Erythroblast (primary cell): ENCODE measurements at regions not wholly inside any gene's neighbourhood (a gene's known extent, or its start where the extent isn't known, plus 50 kb on each side); places are given as distances from the start of the nearest gene placed in this dataset.

Source experiments
- GATA1 ChIP-seq: IDR thresholded peaks from 2 replicates; pipeline ENCODE4 v1.6.1; 2011; ENCODE audit warnings: low read depth, mild to moderate bottlenecking, control low read depth, low read length, moderate library complexity
- POLR2A ChIP-seq: IDR thresholded peaks from 2 replicates; pipeline ENCODE4 v1.6.1; 2011; ENCODE audit warnings: mild to moderate bottlenecking, low read length

GRCh38 chr4:188728359-188728758 lies 589.1 kb downstream of the TRIML1 start:
- no peak for TF ChIP-seq POLR2A
- TF ChIP-seq GATA1: no peak
